SK-N-SH (cell line): ENCODE measurements at regions not wholly inside any gene's neighbourhood (a gene's known extent, or its start where the extent isn't known, plus 50 kb on each side); places are given as distances from the start of the nearest gene placed in this dataset.

Experiments used
- CTCF ChIA-PET: fragments of 300-600, 350-600 bp; formaldehyde crosslinking; extraction: SDS; loops from one replicate; lab custom pipeline; 2021; lab: Yijun Ruan, JAX
- POLR2A ChIA-PET: fragments of 350-600 bp; sonication (Branson Sonifier 250); formaldehyde crosslinking; extraction: SDS; loops from one replicate; lab custom pipeline; 2020; ENCODE audit warnings: antibody characterized with exemption, inconsistent platforms; lab: Yijun Ruan, JAX
- DNase-seq: peaks from one replicate; pipeline ENCODE4 v3.0.0; 2012
- H2AFZ ChIP-seq: fragments of 200-600 bp; sonication (generic); 2 replicates; pipeline ENCODE4 v1.8.1; 2016; ENCODE audit warnings: antibody characterized with exemption, mild to moderate bottlenecking, low read depth
- H3F3A ChIP-seq: fragments of 200-600 bp; sonication (generic); replicated peaks from 2 replicates; pipeline ENCODE3; 2016; ENCODE audit warnings: antibody characterized with exemption, mild to moderate bottlenecking; ENCODE audit not compliant: insufficient read depth
- H3K27ac ChIP-seq, 2 experiments: fragments of 200-500 bp in 1 of 2; fragments of 200-600 bp in 1 of 2; sonication (Bioruptor generic) in 1 of 2; sonication (generic), shearing (Covaris generic) in 1 of 2; 2 replicates each; pipeline versions ENCODE4 v1.5.1 to v1.6.1; 2014 to 2016; ENCODE audit warnings: low read depth in 2 of 2, inconsistent platforms in 1 of 2, low read length in 1 of 2, mild to moderate bottlenecking in 1 of 2, mixed read lengths in 1 of 2
- H3K27me3 ChIP-seq: fragments of 200-600 bp; sonication (generic), shearing (Covaris generic); 2 replicates; pipeline ENCODE4 v1.6.1; 2016; ENCODE audit warnings: mixed run types; ENCODE audit not compliant: insufficient read depth
- H3K36me3 ChIP-seq, 2 experiments: fragments of 200-500 bp in 1 of 2; fragments of 200-600 bp in 1 of 2; sonication (Bioruptor generic) in 1 of 2; sonication (generic) in 1 of 2; replicated peaks in 1 of 2; 2 replicates each; pipeline versions ENCODE3 to v1.5.1; 2014 to 2016; ENCODE audit warnings: low read length in 1 of 2, mild to moderate bottlenecking in 1 of 2; ENCODE audit not compliant: insufficient read depth in 2 of 2, control insufficient read depth in 1 of 2
- H3K4me1 ChIP-seq, 2 experiments: fragments of 200-500 bp in 1 of 2; fragments of 200-600 bp in 1 of 2; sonication (Bioruptor generic) in 1 of 2; sonication (generic), shearing (Covaris generic) in 1 of 2; 2 replicates each; pipeline versions ENCODE4 v1.5.1 to v1.6.1; 2014 to 2016; ENCODE audit warnings: low read depth in 1 of 2, low read length in 1 of 2, mixed run types in 1 of 2; ENCODE audit not compliant: insufficient read depth in 2 of 2, control insufficient read depth in 1 of 2
- H3K4me2 ChIP-seq: fragments of 200-600 bp; sonication (generic), shearing (Covaris generic); 2 replicates; pipeline ENCODE4 v1.6.1; 2017; ENCODE audit warnings: mixed run types
- H3K4me3 ChIP-seq, 2 experiments: fragments of 200-500 bp in 1 of 2; fragments of 200-600 bp in 1 of 2; sonication (Bioruptor generic) in 1 of 2; sonication (generic), shearing (Covaris generic) in 1 of 2; 2 replicates each; pipeline versions ENCODE4 v1.5.1 to v1.8.1; 2014 to 2016; ENCODE audit warnings: low read depth in 2 of 2, inconsistent platforms in 1 of 2, low read length in 1 of 2, mild to moderate bottlenecking in 1 of 2, mixed read lengths in 1 of 2, moderate library complexity in 1 of 2
- H3K79me2 ChIP-seq: fragments of 200-600 bp; sonication (generic); 2 replicates; pipeline ENCODE4 v1.8.1; 2017; ENCODE audit warnings: mild to moderate bottlenecking; ENCODE audit not compliant: insufficient read depth
- H3K9ac ChIP-seq: fragments of 200-600 bp; sonication (generic); 2 replicates; pipeline ENCODE4 v1.6.1; 2017; ENCODE audit warnings: mixed run types
- H3K9me2 ChIP-seq: fragments of 200-600 bp; sonication (generic); 2 replicates; pipeline ENCODE4 v1.6.1; 2017; ENCODE audit warnings: mixed run types
- H3K9me3 ChIP-seq: fragments of 200-600 bp; sonication (generic); 2 replicates; pipeline ENCODE4 v1.6.1; 2017; ENCODE audit warnings: mixed run types, mild to moderate bottlenecking, moderate library complexity
- H4K20me1 ChIP-seq: fragments of 200-600 bp; sonication (generic); 2 replicates; pipeline ENCODE4 v1.6.1; 2017; ENCODE audit warnings: mild to moderate bottlenecking, mixed run types; ENCODE audit not compliant: insufficient read depth
- CHD2 ChIP-seq: fragments of 150-350 bp; IDR thresholded peaks from 2 replicates; pipeline ENCODE4 v1.6.1; 2018; ENCODE audit warnings: low read length; ENCODE audit not compliant: partially characterized antibody
- EP300 ChIP-seq, 2 experiments: IDR thresholded peaks; 2 replicates each; pipeline versions ENCODE4 v1.4.0 to v1.6.1; 2012; ENCODE audit warnings: borderline replicate concordance in 1 of 2, low read depth in 1 of 2, low read length in 1 of 2
- EZH2phosphoT487 ChIP-seq: fragments of 200-600 bp; sonication (generic); IDR thresholded peaks from 2 replicates; pipeline ENCODE4 v1.6.1; 2017; ENCODE audit warnings: low read depth, mixed run types, mild to moderate bottlenecking, antibody characterized with exemption, moderate library complexity, borderline replicate concordance
- GABPA ChIP-seq: IDR thresholded peaks from 2 replicates; pipeline ENCODE4 v1.4.0; 2012; ENCODE audit warnings: low read depth, mild to moderate bottlenecking
- GATA2 ChIP-seq: sonication (generic); formaldehyde crosslinking; IDR thresholded peaks from 2 replicates; pipeline ENCODE4 v1.5.0; 2020; ENCODE audit warnings: mild to moderate bottlenecking, missing genetic modification reagents
- JUND ChIP-seq: IDR thresholded peaks from 2 replicates; pipeline ENCODE4 v1.4.0; 2012
- NFIC ChIP-seq: IDR thresholded peaks from 2 replicates; pipeline ENCODE4 v1.4.0; 2012; ENCODE audit warnings: borderline replicate concordance
- RAD21 ChIP-seq: IDR thresholded peaks from 2 replicates; pipeline ENCODE4 v1.6.1; 2012; ENCODE audit warnings: mild to moderate bottlenecking, low read length
- RCOR1 ChIP-seq: fragments of 150-350 bp; IDR thresholded peaks from 2 replicates; pipeline ENCODE4 v1.6.1; 2017; ENCODE audit warnings: antibody characterized with exemption, low read length
- TCF12 ChIP-seq: IDR thresholded peaks from 2 replicates; pipeline ENCODE4 v1.4.0; 2012
- WGBS: methylation state at CpG from one replicate; pipeline ENCODE4 v1.1.6; 2017; ENCODE audit warnings: low lambda C conversion rate; 5-methylcytosine and 5-hydroxymethylcytosine counted together
- TF ChIP-seq, protein P1 (sequence below): IDR thresholded peaks from 2 replicates; pipeline ENCODE4 v1.6.1; 2012; ENCODE audit warnings: mild to moderate bottlenecking, low read depth, low read length, moderate library complexity

- peak in 1 of 2 experiments; percentile 67; a peak in 1 of 4 replicates for TF ChIP-seq EP300 (IDR thresholded peaks at IDR 0.05; ENCODE audit: borderline replicate concordance in 1 of 2, low read depth in 1 of 2, low read length in 1 of 2)
- TF ChIP-seq TCF12: peak; percentile 65
- TF ChIP-seq GABPA: no peak
- TF ChIP-seq, protein P1, sequence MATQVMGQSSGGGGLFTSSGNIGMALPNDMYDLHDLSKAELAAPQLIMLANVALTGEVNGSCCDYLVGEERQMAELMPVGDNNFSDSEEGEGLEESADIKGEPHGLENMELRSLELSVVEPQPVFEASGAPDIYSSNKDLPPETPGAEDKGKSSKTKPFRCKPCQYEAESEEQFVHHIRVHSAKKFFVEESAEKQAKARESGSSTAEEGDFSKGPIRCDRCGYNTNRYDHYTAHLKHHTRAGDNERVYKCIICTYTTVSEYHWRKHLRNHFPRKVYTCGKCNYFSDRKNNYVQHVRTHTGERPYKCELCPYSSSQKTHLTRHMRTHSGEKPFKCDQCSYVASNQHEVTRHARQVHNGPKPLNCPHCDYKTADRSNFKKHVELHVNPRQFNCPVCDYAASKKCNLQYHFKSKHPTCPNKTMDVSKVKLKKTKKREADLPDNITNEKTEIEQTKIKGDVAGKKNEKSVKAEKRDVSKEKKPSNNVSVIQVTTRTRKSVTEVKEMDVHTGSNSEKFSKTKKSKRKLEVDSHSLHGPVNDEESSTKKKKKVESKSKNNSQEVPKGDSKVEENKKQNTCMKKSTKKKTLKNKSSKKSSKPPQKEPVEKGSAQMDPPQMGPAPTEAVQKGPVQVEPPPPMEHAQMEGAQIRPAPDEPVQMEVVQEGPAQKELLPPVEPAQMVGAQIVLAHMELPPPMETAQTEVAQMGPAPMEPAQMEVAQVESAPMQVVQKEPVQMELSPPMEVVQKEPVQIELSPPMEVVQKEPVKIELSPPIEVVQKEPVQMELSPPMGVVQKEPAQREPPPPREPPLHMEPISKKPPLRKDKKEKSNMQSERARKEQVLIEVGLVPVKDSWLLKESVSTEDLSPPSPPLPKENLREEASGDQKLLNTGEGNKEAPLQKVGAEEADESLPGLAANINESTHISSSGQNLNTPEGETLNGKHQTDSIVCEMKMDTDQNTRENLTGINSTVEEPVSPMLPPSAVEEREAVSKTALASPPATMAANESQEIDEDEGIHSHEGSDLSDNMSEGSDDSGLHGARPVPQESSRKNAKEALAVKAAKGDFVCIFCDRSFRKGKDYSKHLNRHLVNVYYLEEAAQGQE: no peak
- no peak for TF ChIP-seq RAD21
- no peak for TF ChIP-seq EZH2phosphoT487
These were observed 159.6 kb downstream of the BTG1 start (continued) for GRCh38 chr12:91986084-91986483.

- Histone ChIP-seq H3K4me3 (no peak overlapping the region), H3F3A (no peaks in the 10 kb centered on the region), H3K9ac (no peak overlapping the region), H3K27ac (peak overlapping the region; percentile 54 to 83; a peak in 3 of 4 replicates), H2AFZ (0 out of 2 replicates have a peak overlapping the region, but pooled peaks have one; percentile 12), H3K9me3 (no peaks in the 10 kb centered on the region), H3K79me2 (no peaks in the 10 kb centered on the region), H3K4me2 (no peak overlapping the region), H4K20me1 (no peaks in the 10 kb centered on the region), H3K36me3 (no peaks in the 10 kb centered on the region), H3K27me3 (no peaks in the 10 kb centered on the region), H3K4me1 (peaks cover 8 to 33% of the 10 kb centered on the region in 2 experiments; a peak in 3 of 4 replicates), H3K9me2 (no peaks in the 10 kb centered on the region)
- TF ChIP-seq CHD2 (peak; percentile 12), TCF12 (no peak), GATA2 (CRISPR knock-in tag) (peak; percentile 62), EP300 (IDR thresholded peaks at IDR 0.05; ENCODE audit: borderline replicate concordance in 1 of 2, low read depth in 1 of 2, low read length in 1 of 2) (peak in 1 of 2 experiments; percentile 49; a peak in 1 of 4 replicates), RCOR1 (no peak)
- DNase-seq: no peak
- ChIA-PET POLR2A (interaction anchor here (2.0 kb wide), 1 partner anchor 161 kb away, joined by 4 read pairs; the partner anchor contains the start of gene BTG1), CTCF (no interaction called here)
- 79% methylated on average over 8 of the region's 8 CpGs for whole genome bisulfite sequencing
These were observed 160.5 kb downstream of the BTG1 start for GRCh38 chr12:91985002-91985787.

- Histone ChIP-seq H3K79me2 (no peaks in the 10 kb centered on the region), H3K4me3 (no peak overlapping the region), H3K4me1 (peaks cover 8 to 33% of the 10 kb centered on the region in 2 experiments; a peak in 3 of 4 replicates), H3F3A (no peaks in the 10 kb centered on the region), H3K9me2 (no peaks in the 10 kb centered on the region), H3K9me3 (no peaks in the 10 kb centered on the region), H3K27me3 (no peaks in the 10 kb centered on the region), H3K27ac (peak overlapping the region in 1 of 2 experiments; percentile 34; a peak in 2 of 4 replicates), H3K4me2 (no peak overlapping the region), H4K20me1 (no peaks in the 10 kb centered on the region), H3K9ac (no peak overlapping the region), H3K36me3 (no peaks in the 10 kb centered on the region), H2AFZ (no peak overlapping the region)
- ChIA-PET POLR2A (interaction anchor here (2.0 kb wide), 1 partner anchor 161 kb away, joined by 4 read pairs; the partner anchor contains the start of gene BTG1), CTCF (no interaction called here)
- 71% methylated on average over 5 of the region's 5 CpGs for WGBS
- TF ChIP-seq JUND: peak; percentile 15; the same call in 1 of the 2 replicates
- TF ChIP-seq, protein P1: no peak
- TF ChIP-seq TCF12: no peak
- peak; percentile 63 for TF ChIP-seq NFIC
- no peak for DNase-seq
These were observed 161.1 kb downstream of the BTG1 start for GRCh38 chr12:91984556-91984955.
